H1 (cell line): ENCODE measurements at regions not wholly inside any gene's neighbourhood (a gene's known extent, or its start where the extent isn't known, plus 50 kb on each side); places are given as distances from the start of the nearest gene placed in this dataset.

ENCODE experiments used
- ASH2L ChIP-seq: fragments of 200-600, 300-600 bp; sonication (generic); IDR thresholded peaks from one replicate; pipeline ENCODE4 v1.7.1; 2017; ENCODE audit warnings: low read length
- ATF3 ChIP-seq: IDR thresholded peaks from 2 replicates; pipeline ENCODE4 v1.6.1; 2011; ENCODE audit warnings: low read depth, mild to moderate bottlenecking, low read length; ENCODE audit not compliant: insufficient read depth
- CBX5 ChIP-seq: fragments of 300-800, 300-1000 bp; sonication (generic); IDR thresholded peaks from 2 replicates; pipeline ENCODE4 v1.7.1; 2016; ENCODE audit warnings: antibody characterized with exemption, low read length, low read depth
- CHD1 ChIP-seq: IDR thresholded peaks from 2 replicates; pipeline ENCODE4 v1.6.1; 2012; ENCODE audit warnings: low read depth, low read length, improper control_type of control experiment
- EP300 ChIP-seq, 2 experiments: IDR thresholded peaks; 1 replicate in 1 of 2; 2 replicates in 1 of 2; pipeline ENCODE4 v1.6.1; 2011 to 2012; ENCODE audit warnings: low read depth in 2 of 2, low read length in 2 of 2, mild to moderate bottlenecking in 2 of 2, borderline replicate concordance in 1 of 2, inconsistent platforms in 1 of 2, moderate library complexity in 1 of 2
- HDAC2 ChIP-seq, 2 experiments: fragments of 300-600 bp in 1 of 2; sonication (generic) in 1 of 2; IDR thresholded peaks; 2 replicates each; pipeline ENCODE4 v1.6.1; 2011 to 2012; ENCODE audit warnings: low read depth in 2 of 2, low read length in 2 of 2, mild to moderate bottlenecking in 2 of 2, moderate library complexity in 2 of 2, borderline replicate concordance in 1 of 2, inconsistent platforms in 1 of 2
- TBP ChIP-seq: IDR thresholded peaks from 2 replicates; pipeline ENCODE4 v1.6.1; 2011; ENCODE audit warnings: low read depth, low read length, improper control_type of control experiment
- YY1 ChIP-seq: IDR thresholded peaks from 2 replicates; pipeline ENCODE4 v1.6.1; 2011; ENCODE audit warnings: low read depth, mild to moderate bottlenecking, low read length
- TF ChIP-seq, protein P1 (sequence below): IDR thresholded peaks from 2 replicates; pipeline ENCODE4 v1.6.1; 2012; ENCODE audit warnings: low read length, inconsistent platforms

GRCh38 chr6:23499549-23499948, 626.5 kb upstream of the NRSN1 start (continued):
- TF ChIP-seq HDAC2 (IDR thresholded peaks at IDR 0.05; ENCODE audit: borderline replicate concordance in 1 of 2, low read depth in 2 of 2, low read length in 2 of 2) (no peak), TBP (no peak), ATF3 (no peak), CHD1 (no peak), EP300 (IDR thresholded peaks at IDR 0.05; ENCODE audit: borderline replicate concordance in 1 of 2, low read depth in 2 of 2, low read length in 2 of 2) (no peak), CBX5 (no peak), YY1 (no peak), ASH2L (no peak)
- TF ChIP-seq, protein P1, sequence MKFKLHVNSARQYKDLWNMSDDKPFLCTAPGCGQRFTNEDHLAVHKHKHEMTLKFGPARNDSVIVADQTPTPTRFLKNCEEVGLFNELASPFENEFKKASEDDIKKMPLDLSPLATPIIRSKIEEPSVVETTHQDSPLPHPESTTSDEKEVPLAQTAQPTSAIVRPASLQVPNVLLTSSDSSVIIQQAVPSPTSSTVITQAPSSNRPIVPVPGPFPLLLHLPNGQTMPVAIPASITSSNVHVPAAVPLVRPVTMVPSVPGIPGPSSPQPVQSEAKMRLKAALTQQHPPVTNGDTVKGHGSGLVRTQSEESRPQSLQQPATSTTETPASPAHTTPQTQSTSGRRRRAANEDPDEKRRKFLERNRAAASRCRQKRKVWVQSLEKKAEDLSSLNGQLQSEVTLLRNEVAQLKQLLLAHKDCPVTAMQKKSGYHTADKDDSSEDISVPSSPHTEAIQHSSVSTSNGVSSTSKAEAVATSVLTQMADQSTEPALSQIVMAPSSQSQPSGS = no peak
